NT2/D1 (cell line): ENCODE measurements at regions not wholly inside any gene's neighbourhood (a gene's known extent, or its start where the extent isn't known, plus 50 kb on each side); places are given as distances from the start of the nearest gene placed in this dataset.

Experiments
- DNase-seq: peaks from one replicate; pipeline ENCODE4 v3.0.0-alpha.2; 2011; ENCODE audit warnings: low read depth, low spot score
- H3K27me3 ChIP-seq: 2 replicates; pipeline ENCODE4 v1.6.0; 2011; ENCODE audit warnings: mild to moderate bottlenecking; ENCODE audit not compliant: insufficient read length, insufficient read depth
- H3K36me3 ChIP-seq: 2 replicates; pipeline ENCODE4 v1.6.1; 2011; ENCODE audit warnings: mild to moderate bottlenecking, low read length, mixed read lengths; ENCODE audit not compliant: insufficient read depth, insufficient read length
- H3K4me1 ChIP-seq: 2 replicates; pipeline ENCODE4 v1.5.1; 2011; ENCODE audit not compliant: insufficient read depth, insufficient read length
- H3K4me3 ChIP-seq: 2 replicates; pipeline ENCODE4 v1.5.1; 2011; ENCODE audit warnings: low read depth; ENCODE audit not compliant: insufficient read length
- H3K9ac ChIP-seq: 2 replicates; pipeline ENCODE4 v1.6.0; 2011; ENCODE audit warnings: low read depth; ENCODE audit not compliant: insufficient read length
- H3K9me3 ChIP-seq: 2 replicates; pipeline ENCODE4 v1.5.1; 2011; ENCODE audit warnings: mild to moderate bottlenecking, low read length; ENCODE audit not compliant: insufficient read depth
- SUZ12 ChIP-seq: IDR thresholded peaks from 2 replicates; pipeline ENCODE4 v1.6.1; 2011; ENCODE audit not compliant: insufficient read length, insufficient read depth; ENCODE audit errors: extremely low read depth
- YY1 ChIP-seq: IDR thresholded peaks from 2 replicates; pipeline ENCODE4 v1.6.1; 2011; ENCODE audit not compliant: insufficient read length, insufficient read depth
- ZNF274 ChIP-seq: IDR thresholded peaks from 2 replicates; pipeline ENCODE4 v1.6.1; 2011; ENCODE audit warnings: mild to moderate bottlenecking, low read depth, low read length

DNA sequence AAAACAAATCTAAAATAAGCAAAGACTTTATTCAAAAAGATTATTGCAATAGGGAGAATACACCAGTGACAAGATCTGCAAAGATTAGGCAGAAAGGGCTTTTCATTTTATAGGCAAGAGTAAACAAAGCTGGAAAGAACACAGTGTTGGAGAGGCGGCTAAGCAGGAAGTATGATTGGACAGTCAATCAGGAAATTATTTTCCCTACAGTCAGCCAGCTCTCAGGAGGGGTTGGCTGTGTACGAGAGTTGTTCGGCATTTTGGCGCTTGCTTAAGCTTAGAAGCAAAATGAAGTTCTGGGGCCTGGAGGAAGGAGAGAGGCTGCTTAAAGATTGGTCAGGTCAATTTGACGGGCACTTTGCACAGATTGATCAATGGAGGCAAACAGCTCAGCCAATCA lies 1030.5 kb downstream of the TLE4 start:
- Histone ChIP-seq H3K4me3 (no peak overlapping the region), H3K36me3 (no peaks in the 10 kb centered on the region), H3K9me3 (no peaks in the 10 kb centered on the region), H3K27me3 (no peaks in the 10 kb centered on the region), H3K9ac (no peak overlapping the region), H3K4me1 (no peaks in the 10 kb centered on the region)
- TF ChIP-seq YY1 = no peak
- no peak for TF ChIP-seq SUZ12
- TF ChIP-seq ZNF274 = no peak
- no peak for DNase-seq

DNA sequence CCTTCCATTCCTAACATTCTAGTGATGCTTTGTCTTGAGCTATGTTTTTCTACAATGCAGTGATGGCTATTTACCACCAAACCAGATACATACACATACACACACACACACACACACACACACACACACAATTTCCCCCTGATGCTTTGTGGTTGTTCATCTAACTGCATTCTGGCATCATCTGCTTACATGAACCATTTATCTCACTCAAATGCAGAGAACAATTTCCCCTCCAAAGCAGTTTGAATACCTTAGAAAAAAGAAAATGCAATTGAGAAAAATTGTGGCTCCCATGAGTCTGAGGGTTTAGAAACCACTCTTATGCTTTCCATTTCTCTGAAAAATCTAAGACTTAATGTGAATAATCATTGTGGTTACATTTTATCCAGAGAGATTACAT lies 1024.8 kb downstream of the TLE4 start:
- Histone ChIP-seq H3K9me3 (peaks cover 11% of the 10 kb centered on the region; the same call in 1 of the 2 replicates), H3K36me3 (no peaks in the 10 kb centered on the region), H3K27me3 (no peaks in the 10 kb centered on the region), H3K4me3 (no peak overlapping the region), H3K4me1 (no peaks in the 10 kb centered on the region), H3K9ac (no peak overlapping the region)
- DNase-seq = no peak
- TF ChIP-seq SUZ12 = no peak
- TF ChIP-seq ZNF274 = no peak

DNA sequence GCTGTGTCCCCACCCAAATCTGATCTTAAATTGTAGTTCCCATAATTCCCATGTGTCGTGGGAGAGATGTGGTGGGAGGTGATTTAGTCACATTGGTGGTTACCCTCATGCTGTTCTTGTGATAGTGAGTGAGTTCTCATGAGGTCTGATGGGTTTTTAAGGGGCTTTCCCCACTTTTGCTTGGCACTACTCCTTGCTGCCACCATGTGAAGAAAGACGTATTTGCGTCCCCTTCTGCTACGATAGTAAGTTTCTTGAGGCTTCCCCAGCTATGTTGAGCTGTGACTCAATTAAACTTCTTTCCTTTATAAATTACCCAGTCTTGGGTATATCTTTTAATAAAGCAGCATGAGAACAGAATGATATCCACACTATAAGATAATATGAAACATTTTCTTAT lies 1023.4 kb downstream of the TLE4 start:
- Histone ChIP-seq H3K36me3 (no peaks in the 10 kb centered on the region), H3K27me3 (no peaks in the 10 kb centered on the region), H3K9me3 (peaks cover 11% of the 10 kb centered on the region; the same call in 1 of the 2 replicates), H3K4me1 (no peaks in the 10 kb centered on the region), H3K9ac (no peak overlapping the region), H3K4me3 (no peak overlapping the region)
- DNase-seq = no peak
- TF ChIP-seq ZNF274 (no peak), YY1 (no peak), SUZ12 (no peak)

DNA sequence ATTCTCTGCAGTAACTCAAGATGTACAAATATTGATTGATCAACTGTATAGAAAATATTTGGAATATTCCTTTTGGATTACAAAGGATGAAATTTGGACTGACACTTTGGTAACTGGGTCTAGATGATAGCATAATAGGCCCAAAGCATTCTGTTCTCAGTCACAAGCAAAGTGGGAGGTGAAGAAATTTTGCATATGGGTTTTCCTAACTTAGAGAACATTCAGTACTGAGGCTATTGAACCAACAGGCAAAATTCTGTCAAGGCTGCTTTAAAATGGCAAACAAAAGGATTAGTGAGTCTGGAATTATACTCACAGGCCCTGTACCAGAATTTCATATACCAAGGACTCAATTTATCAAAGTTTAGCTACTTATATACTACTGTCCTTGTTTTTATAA lies 1020.6 kb downstream of the TLE4 start:
- H3K36me3 ChIP-seq = no peaks in the 10 kb centered on the region
- no peaks in the 10 kb centered on the region for H3K4me1 ChIP-seq
- TF ChIP-seq YY1 (no peak), ZNF274 (no peak)
- H3K27me3 ChIP-seq = no peaks in the 10 kb centered on the region
- peaks cover 11% of the 10 kb centered on the region; the same call in 1 of the 2 replicates for H3K9me3 ChIP-seq
- H3K9ac ChIP-seq = no peak overlapping the region
- no peak overlapping the region for H3K4me3 ChIP-seq
- no peak for DNase-seq

DNA sequence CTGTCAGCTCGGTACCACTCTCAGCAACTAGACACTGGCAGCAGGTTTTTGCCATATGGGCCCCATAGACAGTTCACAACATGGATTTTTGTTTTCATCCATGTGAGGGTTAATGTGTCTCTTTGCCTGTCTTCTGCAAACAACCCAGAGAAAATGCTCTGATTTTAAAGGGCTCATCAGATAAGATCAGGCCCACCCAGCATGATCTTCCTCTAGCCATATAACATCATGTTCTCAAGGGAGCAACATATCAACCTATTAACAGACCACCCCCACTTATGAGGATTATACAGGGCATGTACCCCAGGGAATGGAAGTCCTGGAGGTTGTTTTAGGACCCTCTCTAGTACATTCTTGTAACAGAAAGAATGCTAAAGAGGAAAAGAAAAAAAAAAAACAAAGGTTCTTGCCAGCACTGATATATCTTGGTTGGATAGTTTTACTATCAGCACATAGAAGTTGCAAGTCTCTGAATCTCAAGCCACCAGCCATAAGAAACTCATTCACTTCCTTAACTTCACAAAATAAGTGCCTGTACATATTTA lies 1015.1 kb downstream of the TLE4 start:
- Histone ChIP-seq H3K9me3 (no peaks in the 10 kb centered on the region), H3K27me3 (no peaks in the 10 kb centered on the region), H3K4me1 (no peaks in the 10 kb centered on the region), H3K4me3 (no peak overlapping the region), H3K9ac (no peak overlapping the region), H3K36me3 (no peaks in the 10 kb centered on the region)
- no peak for TF ChIP-seq YY1
- no peak for TF ChIP-seq ZNF274
- no peak for TF ChIP-seq SUZ12
- DNase-seq = no peak

DNA sequence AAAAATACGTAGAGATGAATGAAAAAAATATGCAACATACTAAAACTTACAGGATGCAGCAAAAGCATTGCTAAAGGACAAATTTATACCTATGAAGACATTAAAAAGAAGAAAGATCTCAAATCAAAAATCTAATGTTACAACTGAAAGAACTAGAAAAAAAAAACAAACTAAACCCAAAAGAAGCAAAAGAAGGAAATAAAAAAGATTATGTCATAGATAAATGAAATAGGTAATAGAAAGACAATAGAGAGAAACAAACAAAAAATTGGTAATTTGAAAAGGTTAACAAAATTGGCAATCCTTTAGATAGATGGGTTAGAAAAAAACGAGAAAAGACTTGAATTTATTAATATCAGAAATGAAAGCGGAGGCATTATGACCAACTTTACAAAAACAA lies 1000.2 kb downstream of the TLE4 start:
- Histone ChIP-seq H3K4me1 (no peaks in the 10 kb centered on the region), H3K9me3 (peaks cover 17% of the 10 kb centered on the region; the same call in 1 of the 2 replicates), H3K4me3 (no peak overlapping the region), H3K27me3 (no peaks in the 10 kb centered on the region), H3K36me3 (no peaks in the 10 kb centered on the region), H3K9ac (no peak overlapping the region)
- no peak for TF ChIP-seq ZNF274
- no peak for TF ChIP-seq SUZ12
- no peak for TF ChIP-seq YY1
- no peak for DNase-seq

DNA sequence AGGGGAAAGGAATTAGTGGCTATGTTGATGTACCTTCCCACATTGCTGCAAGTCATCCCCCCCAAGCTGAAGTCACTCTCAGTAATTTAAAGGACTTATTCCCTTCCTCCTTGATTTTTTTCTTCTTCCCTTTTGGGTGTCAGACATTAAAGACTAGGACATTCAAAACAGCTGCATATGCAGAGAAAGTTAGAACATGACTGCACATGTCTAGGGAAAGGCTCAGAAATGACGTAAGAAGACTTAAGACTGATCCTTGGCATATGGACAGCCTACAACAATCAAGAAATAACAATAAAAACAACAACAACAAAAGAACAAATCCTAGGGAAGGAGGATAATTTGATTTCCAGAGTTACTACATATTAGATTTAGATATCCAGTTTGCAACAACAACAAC lies 997.5 kb downstream of the TLE4 start:
- no peak for DNase-seq

More for the DNA sequence above, 997.5 kb downstream of the TLE4 start:
- Histone ChIP-seq H3K27me3 (no peaks in the 10 kb centered on the region), H3K9me3 (peaks cover 17% of the 10 kb centered on the region; the same call in 1 of the 2 replicates), H3K9ac (no peak overlapping the region), H3K4me1 (no peaks in the 10 kb centered on the region), H3K36me3 (no peaks in the 10 kb centered on the region), H3K4me3 (no peak overlapping the region)
- no peak for TF ChIP-seq SUZ12
- no peak for TF ChIP-seq YY1
- TF ChIP-seq ZNF274 = no peak
